Right ventricle myocardium inferior (tissue), 1 donor: ENCODE measurements at regions not wholly inside any gene's neighbourhood (a gene's known extent, or its start where the extent isn't known, plus 50 kb on each side); places are given as distances from the start of the nearest gene placed in this dataset.
A peak's percentile ranks its signal among the peaks of the same experiment; 100 is the strongest.

ENCODE experiments used
- ATAC-seq: fragments of 200-7000 bp; cut with Tn5 transposase; one replicate; pipeline ENCODE4 v1.9.1; 2020; ENCODE audit warnings: mild to moderate bottlenecking, moderate library complexity
- DNase-seq: peaks from one replicate; pipeline ENCODE4 v3.0.0; 2021; ENCODE audit errors: missing footprints
- intact Hi-C: fragments of 100-400 bp; cut with DNase I; formaldehyde crosslinking; loops from one replicate; pipeline ENCODE4 v1.11.0; 2022
- donor health status: DM: no; HTN: yes; CAD: no; lungs with severe emphysema.

DNA sequence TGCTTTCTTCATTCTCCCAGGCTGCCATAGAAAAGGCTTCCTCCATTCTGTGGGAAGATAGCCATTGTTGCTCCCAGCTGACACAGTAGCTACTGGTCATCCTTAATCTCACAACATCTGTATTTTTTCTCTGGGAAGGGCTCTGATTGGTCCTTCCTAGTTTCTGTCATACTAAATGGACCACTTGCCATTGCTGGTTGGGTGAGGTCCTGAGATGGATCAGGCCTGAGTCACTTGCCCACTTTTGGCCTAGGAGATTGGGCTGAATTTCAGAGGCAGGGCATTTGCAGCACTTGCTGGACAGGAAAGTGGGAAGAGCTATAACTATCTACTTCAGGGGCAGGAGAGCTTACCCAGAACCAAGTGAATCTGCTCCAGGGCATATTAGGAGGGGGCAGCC is 106.5 kb upstream of the PROK2 start:
- intact Hi-C loops, result no loop called here
- no peak for ATAC-seq

DNA sequence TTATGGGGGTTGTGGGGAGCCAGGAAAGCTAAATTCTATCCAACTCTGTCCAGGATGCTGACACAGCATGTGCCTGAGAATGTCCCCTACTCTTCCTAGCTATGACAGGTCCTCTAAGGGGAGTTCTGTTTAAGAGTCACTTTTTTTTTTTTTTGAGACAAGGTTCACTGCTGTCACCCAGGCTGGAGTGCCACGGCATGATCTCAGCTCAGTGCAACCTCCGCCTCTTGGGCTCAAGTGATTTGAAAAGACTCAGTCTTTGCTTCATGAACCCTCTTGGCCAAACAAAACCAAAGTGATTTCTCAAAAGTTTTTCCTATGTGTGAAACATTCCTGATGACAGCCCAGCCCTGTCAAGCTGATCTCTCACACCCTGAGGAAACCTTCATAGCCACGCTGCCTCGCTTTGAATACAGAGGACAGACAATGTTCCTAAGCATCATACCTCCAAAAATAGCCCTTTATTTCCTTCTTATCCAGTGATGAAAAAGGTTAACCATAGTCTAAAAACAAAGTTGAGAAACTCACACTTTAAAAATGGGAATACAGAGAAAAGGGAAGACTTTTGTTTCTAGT is 105.5 kb upstream of the PROK2 start:
- no peak for DNase-seq
- intact Hi-C loops, result no loop called here
- peak; percentile 31 for ATAC-seq

More for the DNA sequence above, 106.5 kb upstream of the PROK2 start:
- DNase-seq, result no peak

DNA sequence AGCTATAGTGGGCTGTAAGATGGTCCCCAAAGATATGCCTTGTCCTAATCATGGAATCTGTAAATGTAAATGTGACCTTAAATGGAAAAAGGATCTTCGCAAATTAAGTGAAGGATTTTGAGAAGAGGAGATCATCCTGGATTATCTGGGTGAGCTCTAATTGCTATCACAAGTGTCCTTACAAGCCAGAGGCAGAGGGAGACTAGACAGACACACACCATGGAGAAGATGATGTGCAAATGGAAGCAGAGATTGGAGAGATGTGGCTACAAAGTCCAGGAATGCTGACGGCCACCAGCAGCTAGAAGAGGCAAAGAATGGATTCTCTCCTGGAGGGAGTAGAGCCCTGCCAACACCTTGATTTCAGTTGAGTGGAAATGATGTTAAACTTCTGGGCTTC is 102.3 kb upstream of the PROK2 start:
- intact Hi-C loops, result no loop called here
- ATAC-seq (no peak), DNase-seq (no peak)

DNA sequence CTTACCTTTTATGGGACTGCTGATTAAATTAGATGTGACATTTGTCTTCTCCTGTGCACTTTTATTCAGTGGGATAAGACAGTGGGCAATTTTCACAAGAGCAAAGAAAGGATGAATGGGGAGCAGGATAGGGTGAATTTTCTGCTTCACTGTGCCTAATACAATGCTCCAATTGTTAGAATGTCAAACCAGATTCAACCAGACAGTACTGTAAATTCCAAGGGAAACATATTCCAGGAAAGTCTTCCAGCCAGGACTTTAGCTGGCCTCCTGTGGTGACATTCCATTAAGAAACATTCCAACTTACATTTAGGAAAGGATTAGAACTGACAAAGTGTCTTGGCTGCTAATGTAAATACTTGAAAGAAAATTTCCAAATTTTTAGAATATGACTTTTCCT is 100.1 kb upstream of the PROK2 start:
- DNase-seq (no peak), ATAC-seq (no peak)
- intact Hi-C loops, result no loop called here

DNA sequence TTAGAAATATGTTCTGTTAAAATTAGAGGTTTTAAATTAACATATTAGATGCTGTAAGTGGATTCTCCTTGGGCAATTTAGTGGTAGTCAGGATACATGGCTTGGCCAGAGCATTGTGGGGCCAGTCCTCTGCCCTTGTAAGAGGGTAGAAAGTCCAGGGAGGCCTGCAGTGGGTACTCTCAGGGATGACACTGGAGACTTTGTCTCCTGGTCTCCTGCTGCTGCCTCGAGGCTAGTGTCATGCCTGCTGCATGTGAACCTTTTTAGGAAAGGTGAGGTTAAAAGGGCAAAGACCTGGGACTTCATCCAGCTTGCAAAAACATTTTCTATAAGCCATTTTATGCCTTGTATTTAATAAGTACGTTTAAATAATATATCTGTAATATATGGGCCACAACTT is 96.8 kb upstream of the PROK2 start:
- no peak for ATAC-seq
- DNase-seq, result no peak
- intact Hi-C loops, result no loop called here

DNA sequence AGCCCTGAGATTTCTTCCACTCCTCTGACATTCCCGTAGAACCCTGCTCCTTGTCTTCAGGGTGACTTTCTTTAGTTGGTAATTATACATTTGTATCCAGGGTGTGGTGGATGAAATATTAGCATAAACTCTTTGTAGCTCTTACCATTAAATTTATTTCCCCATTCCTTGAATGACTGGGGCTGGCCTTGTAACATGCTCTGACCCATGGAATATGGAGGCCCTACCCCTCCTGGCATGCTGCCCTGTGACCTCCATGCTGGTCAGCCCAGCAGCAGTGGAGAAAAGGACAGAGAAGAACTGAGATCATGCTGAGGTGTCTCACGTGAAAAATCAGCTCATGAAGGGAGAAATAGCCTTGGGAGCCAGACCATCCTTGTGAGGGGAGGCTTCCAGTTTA is 96.1 kb upstream of the PROK2 start:
- no peak for DNase-seq

DNA sequence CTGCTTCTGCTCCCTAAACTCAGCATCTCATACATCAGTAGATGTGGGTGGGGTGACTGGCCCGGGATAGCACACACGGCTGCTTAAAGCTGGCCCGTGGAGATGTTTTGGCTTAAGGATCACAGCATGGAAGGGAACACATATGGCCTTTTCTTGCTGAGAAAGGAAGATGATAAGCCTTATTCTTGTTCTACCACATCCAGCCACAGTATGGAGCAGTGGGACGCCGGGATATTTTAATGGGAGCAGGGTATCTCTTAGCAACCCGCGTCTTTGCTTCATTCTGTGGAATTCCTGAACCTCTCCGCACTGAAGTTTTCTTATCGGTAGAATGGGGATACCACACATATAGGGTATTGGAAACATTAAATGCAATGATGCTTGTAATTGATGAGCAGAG is 94.1 kb upstream of the PROK2 start:
- intact Hi-C loops, result loop anchor here (5.0 to 10.0 kb wide), 3 partner anchors 76 to 1206 kb away; no protein-coding TSS in a partner anchor
- ATAC-seq (no peak), DNase-seq (no peak)

More for the DNA sequence above, 96.1 kb upstream of the PROK2 start:
- ATAC-seq, result no peak
- intact Hi-C loops, result no loop called here

DNA sequence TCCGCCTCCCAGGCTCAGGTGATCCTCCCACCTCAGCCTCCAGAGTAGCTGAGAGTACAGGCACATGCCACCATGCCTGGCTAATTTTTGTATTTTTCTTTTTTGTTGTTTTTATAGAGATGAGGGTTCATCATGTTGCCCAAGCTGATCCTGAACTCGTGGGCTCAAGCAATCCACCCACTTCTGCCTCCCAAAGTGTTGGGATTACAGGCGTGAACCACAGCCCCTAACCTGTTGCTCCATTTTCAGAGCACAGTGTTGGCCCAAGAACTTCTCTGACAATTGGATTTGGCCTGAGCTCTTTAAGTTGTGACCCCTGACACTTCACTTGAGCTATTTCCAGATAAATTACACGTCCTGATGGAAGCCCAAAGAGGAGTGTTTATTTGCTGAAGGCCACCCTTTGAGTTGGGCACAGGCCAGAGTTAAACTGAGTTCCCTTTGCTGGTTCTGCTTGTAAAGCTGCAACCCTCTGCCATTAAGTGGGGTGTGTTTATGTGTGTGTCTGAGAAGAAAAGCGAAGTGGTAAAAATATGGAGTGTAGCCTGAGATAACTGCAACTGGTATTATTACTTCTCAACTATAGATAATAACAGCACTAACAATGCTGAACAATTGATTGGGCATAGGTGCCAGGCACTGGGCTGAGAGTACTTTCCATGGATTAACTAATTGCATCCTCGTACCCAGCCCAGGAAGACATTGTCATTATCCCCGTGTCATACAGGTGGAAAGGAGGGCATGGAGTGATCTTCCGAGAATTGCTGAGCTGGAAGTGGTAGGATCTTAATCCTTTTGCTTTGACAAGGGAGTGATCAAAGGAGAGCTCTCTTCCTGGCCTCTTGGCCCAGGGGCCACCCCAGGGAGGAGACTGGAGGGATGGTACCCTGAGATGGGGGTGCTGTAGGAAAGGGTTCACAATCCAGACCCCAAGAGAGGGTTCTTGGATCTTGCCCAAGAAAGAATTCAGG is 91.5 kb upstream of the PROK2 start:
- intact Hi-C loops, result loop anchor here (5.0 to 10.0 kb wide), 3 partner anchors 78 to 1208 kb away; no protein-coding TSS in a partner anchor
- DNase-seq, result no peak
- no peak for ATAC-seq

DNA sequence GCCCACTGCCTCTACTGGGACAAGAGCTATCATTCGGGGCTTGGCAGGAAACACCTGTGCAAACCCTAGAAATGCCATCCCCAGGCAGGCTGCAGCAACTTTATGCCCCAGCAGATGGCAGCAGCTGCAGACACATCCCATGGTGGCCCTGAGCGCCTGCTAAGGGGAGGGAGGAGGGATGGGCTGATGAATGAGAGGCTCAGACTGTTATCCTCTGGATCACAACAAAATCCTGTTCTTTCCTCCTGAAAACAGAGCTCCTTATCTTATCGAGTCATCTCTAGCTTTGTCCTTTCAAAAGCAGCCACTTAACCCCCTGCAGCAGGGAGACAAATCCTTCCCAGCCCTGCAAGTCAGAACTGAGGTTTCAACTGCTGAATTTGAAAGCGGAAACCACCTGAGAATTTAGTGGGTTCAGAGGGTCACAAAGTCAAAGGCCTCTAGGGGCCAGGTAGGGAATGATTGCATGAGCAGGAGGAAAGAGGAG is 90.6 kb upstream of the PROK2 start:
- intact Hi-C loops, result loop anchor here (2.0 to 10.0 kb wide), 4 partner anchors 79 to 1209 kb away; no protein-coding TSS in a partner anchor
- peak; percentile 90 for ATAC-seq
- peak; percentile 85 for DNase-seq

DNA sequence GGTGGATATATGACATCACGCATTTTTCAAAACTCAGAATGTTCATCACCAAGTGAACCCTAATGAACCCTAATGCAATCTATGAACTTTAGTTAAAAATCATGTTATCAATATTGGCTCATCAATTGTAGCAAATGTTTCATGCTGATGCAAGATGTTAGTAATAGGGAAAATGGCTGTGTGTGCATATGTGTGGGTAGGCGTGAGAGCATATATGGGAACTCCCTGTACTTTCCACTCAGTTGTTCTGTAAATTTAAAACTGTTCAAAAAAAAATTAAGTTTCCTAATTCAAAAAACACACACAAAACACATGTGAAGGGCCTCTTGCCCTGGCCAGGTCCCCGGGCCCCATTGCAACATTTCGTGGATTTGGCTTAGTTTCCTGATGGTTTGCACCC is 89.7 kb upstream of the PROK2 start:
- no peak for ATAC-seq
- intact Hi-C loops, result loop anchor here (2.0 to 10.0 kb wide), 4 partner anchors 80 to 1210 kb away; no protein-coding TSS in a partner anchor
- no peak for DNase-seq

DNA sequence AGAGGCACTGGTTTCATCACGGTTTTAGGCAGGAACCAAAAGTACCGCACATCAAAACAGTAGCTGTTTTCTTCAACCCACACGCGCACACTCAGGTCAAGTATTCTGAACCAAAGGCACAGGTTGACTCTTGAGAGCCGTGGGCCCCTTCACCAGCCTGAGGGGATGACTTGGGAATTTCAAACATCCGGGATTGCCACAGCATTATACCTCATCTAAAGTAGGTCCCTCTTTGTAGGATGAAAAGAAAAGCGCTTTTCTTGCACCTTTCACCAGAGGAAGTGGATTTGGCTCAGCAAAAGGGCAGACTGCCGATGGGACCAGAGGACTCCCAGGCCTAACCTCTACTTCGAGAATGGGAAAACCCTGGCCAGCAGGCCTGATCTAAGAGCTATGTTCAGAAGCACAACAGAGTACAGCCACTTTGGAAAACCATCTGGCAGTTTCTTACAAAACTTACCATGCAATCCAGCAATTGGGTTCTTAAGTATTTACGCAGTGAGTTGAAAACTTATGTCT is 88.2 kb upstream of the PROK2 start:
- ATAC-seq, result no peak
- intact Hi-C loops, result loop anchor here (10.0 kb wide), 2 partner anchors 82 to 1212 kb away; no protein-coding TSS in a partner anchor
- no peak for DNase-seq

DNA sequence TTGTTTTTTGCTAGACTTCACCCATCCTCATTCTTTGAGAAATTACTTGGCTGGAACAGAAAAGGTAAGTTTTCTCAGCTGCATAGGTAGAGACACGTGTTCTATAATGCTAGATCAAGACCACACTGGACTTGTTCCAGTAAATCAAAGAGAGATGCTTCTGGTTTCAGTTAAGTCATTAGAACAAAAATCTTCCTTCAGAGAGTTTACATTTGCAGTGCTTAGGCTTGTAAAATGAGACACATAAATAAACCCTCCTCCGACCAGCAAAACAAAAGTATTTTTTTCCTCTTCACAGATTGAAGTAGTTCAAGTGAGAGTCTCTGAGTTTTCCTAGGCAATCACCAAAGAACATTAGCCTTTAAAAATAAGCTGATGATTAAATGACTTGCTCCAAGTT is 87.3 kb upstream of the PROK2 start:
- DNase-seq (no peak), ATAC-seq (no peak)
- intact Hi-C loops, result loop anchor here (10.0 kb wide), 2 partner anchors 83 to 1213 kb away; no protein-coding TSS in a partner anchor

DNA sequence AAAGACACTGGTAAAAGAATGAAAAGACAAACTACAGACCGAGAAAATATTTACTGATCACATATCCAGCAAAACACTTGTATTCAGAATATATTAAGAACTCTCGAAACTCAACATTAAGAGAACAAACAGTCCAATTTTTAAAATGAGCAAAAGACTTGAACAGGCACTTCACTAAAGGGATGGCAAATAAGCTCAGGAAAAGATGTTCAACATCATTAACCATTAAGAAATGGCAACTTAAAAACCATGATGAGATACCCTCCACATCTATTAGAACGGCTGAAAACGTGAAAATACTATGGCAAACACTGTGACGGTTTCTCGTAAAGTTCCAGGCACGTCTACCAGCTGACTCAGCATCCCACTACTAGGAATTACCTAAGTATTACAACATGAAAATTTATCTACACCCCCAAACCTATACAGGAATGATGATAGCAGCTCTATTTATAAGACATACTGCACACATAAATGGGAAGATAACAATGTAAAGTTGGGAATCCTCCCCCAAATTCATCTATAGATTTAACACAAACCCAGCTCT is 86.1 kb upstream of the PROK2 start:
- intact Hi-C loops, result loop anchor here (10.0 kb wide), 2 partner anchors 84 to 1214 kb away; no protein-coding TSS in a partner anchor
- no peak for ATAC-seq
- DNase-seq, result no peak

DNA sequence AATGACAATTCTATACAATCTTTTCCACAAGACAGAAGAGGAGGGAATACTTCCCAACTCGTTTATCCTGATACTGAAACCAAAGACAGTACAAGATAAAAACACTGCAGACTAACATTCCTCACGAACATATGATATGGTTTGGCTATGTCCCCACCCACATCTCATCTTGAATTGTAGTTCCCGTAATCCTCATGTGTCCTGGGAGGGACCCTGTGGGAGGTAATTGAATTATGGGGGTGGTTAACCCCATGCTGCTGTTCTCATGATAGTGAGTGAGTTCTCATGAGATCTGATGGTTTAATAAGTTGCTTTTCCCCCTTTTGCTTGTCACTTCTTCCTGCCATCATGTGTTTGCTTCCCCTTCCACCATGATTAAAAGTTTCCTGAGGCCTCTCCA is 83.9 kb upstream of the PROK2 start:
- intact Hi-C loops, result loop anchor here (10.0 kb wide), 1 partner anchor 144 kb away; the partner anchor contains the start of gene EIF4E3
- no peak for ATAC-seq
- no peak for DNase-seq

DNA sequence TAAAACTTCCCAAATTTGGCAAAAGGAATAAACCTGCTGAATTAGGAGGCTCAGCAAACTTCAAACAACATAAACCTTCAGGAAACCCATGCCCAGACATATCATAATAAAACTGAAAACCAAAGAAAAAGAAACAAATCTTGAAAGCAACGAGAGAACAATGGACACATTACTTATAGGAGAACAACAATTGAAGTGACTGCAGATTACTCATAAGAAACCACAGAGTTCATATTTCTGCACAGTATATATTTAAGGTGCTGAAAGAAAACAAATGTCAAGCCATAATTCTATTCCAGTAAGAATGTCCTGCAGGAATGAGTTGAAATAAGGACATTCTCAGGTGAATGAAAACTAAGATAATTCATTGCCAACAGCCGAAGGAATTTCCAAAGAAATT is 80.8 kb upstream of the PROK2 start:
- ATAC-seq, result no peak
- intact Hi-C loops, result loop anchor here (10.0 kb wide), 1 partner anchor 141 kb away; the partner anchor contains the start of gene EIF4E3
- no peak for DNase-seq

DNA sequence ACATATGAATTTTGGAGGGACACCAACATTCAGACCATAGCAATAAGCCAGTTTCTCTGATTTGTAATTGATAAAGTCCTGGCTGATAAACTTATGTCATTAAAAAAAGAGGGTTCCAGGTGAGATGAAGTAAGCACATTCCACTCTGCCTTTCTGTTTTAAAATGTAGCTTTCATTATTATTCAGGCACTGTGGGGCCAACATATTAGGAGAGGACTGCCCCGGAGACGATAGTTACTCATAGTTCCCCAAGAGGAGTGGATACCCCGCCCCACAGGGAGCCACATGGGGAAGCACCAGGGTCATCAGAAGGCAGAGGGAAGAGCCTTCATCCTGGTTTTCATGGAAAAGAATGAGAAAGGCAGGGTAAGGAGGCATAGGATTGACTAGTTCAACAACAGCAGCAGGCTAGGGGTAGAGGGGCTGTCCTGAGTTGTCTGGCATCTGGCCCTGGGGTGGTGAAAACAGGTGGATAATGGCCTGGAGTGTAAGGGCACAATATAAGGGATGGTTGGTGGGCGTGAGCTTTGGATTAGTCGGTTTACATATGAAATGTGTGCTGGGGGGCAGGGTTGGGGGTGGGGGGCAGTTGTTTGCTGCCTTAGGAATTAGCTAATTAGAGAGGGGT is 78.7 kb upstream of the PROK2 start:
- ATAC-seq (no peak), DNase-seq (no peak)
- intact Hi-C loops, result loop anchor here (10.0 kb wide), 1 partner anchor 139 kb away; the partner anchor contains the start of gene EIF4E3

DNA sequence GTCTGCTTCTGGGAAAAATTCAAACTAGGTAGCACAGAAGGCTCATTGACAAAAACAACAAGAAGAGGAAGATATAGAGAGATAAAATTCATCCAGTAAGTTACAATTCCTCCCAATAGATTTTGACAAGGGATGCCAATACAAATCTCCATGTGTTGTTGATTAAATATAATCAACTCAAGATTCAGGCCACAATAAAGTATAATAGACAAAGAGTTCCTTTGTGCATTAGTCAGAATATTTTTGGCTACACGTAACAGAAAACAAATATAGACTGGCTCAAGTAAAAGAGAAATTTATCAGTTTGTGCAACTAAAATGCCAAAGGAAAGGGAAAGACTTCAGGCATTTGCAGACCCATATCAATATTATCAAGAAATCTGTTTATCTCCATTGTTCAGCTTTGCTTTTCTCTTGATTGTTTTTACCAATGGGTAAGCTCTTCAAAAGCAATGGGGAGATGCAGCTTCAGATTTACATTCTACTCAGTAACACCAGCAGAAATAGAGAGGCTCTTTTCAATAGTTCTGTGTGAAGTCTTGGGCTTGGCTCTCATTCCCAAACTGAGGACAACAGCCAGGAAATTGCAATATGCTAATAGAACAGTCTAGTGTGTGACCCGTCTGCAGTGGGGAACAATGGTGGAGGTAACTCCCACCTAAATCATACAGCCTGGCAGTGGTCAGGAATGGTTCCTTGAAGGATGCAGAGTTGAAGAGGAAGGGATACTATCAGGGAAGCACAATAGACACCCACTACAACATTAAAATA is 77.6 kb upstream of the PROK2 start:
- no peak for ATAC-seq
- intact Hi-C loops, result loop anchor here (10.0 kb wide), 1 partner anchor 138 kb away; the partner anchor contains the start of gene EIF4E3
- no peak for DNase-seq

DNA sequence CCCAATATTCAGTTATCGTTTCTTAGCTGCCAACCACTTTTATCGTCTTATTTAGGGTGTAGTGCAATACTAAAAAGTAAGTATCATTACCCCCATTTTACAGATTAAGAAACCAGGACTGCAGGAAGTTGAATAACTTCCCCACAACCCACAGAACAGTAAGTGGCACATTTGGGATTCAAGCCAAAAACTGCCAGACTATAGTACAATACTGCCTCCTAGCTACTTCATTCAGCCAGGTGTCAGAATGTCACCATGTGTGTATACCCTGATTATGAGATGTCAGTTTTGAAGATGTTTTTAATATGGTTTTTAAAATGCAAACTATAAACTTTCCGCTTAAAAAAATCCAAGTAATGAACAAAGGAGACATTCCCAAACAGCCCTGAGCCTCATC is 74.2 kb upstream of the PROK2 start:
- no peak for DNase-seq
- ATAC-seq, result peak; percentile 37
- intact Hi-C loops, result no loop called here
